Spinal cord (tissue), 9 donors: ENCODE measurements at regions not wholly inside any gene's neighbourhood (a gene's known extent, or its start where the extent isn't known, plus 50 kb on each side); places are given as distances from the start of the nearest gene placed in this dataset.

Experiments
- DNase-seq, 6 donors: peaks; one replicate each; pipeline versions ENCODE4 v3.0.0 to v3.0.0-alpha.2; 2013 to 2015; ENCODE audit warnings: low spot score in 6 of 6, low read depth in 4 of 6
- H3K27ac ChIP-seq: one replicate; pipeline ENCODE4 v1.5.1; 2013; ENCODE audit warnings: low read depth, low read length, control low read depth
- H3K27me3 ChIP-seq: one replicate; pipeline ENCODE4 v1.6.1; 2013; ENCODE audit warnings: low read length; ENCODE audit not compliant: control insufficient read depth, insufficient read depth
- H3K36me3 ChIP-seq: one replicate; pipeline ENCODE4 v1.6.1; 2013; ENCODE audit warnings: low read length; ENCODE audit not compliant: control insufficient read depth, insufficient read depth
- H3K4me1 ChIP-seq: one replicate; pipeline ENCODE4 v1.6.1; 2013; ENCODE audit warnings: low read length; ENCODE audit not compliant: control insufficient read depth, insufficient read depth
- H3K4me3 ChIP-seq: one replicate; pipeline ENCODE4 v1.5.1; 2013; ENCODE audit warnings: low read depth, low read length, control low read depth
- H3K9me3 ChIP-seq: one replicate; pipeline ENCODE4 v1.6.1; 2013; ENCODE audit warnings: low read length; ENCODE audit not compliant: control insufficient read depth, insufficient read depth
- WGBS: methylation state at CpG from one replicate; pipeline ENCODE4 v1.1.5; 2013; ENCODE audit warnings: missing lambda C conversion rate; ENCODE audit not compliant: insufficient coverage; 5-methylcytosine and 5-hydroxymethylcytosine counted together
- donor health status: healthy.

DNA sequence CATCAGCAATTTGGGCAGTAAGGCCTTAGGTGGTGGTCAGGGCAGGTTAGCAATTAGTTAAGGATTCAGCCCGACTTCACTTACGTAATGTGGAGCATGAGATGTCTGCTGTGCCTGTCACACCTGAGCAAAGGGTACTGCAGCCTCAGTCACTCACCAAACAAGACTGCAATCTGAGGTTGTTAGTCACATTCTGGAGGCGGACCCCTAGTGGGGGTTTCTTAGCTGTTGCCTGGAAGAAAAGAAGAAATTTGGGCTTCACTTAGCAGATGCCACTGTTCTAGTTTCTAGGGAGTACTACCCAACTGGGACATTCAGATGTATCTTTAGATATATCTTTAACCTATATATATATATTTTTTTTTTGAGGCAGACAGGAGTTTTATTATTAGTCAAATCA is 529.9 kb downstream of the SLC4A3 start:
- H3K27me3 ChIP-seq = no peaks in the 10 kb centered on the region
- no peak for DNase-seq
- H3K36me3 ChIP-seq = no peaks in the 10 kb centered on the region
- H3K4me1 ChIP-seq = no peaks in the 10 kb centered on the region
- no peaks in the 10 kb centered on the region for H3K9me3 ChIP-seq
- whole genome bisulfite sequencing = 92% methylated on average over 2 of the region's 3 CpGs
- no peak overlapping the region for H3K4me3 ChIP-seq
- no peak overlapping the region for H3K27ac ChIP-seq

DNA sequence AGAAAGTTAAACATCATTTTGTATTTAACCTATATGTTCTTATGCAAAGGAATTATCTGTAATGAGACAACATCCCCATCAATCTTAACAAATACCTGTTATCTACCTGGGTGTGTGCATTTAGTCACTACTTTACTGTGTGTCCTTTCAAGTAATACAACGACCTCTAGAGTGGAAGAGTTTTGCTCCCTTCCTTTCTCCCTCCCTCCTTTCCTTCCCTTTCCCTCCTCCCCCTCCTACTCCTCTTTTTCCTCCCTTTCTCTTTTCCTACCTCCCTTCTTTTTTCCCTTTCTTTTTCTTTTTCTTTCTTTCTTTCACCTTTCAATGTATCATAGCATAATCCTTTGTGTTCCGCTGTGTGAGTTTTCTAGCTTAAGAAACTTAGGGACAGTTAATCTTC is 532.3 kb downstream of the SLC4A3 start:
- Histone ChIP-seq H3K4me1 (no peaks in the 10 kb centered on the region), H3K27ac (no peak overlapping the region), H3K4me3 (no peak overlapping the region), H3K9me3 (no peaks in the 10 kb centered on the region), H3K36me3 (no peaks in the 10 kb centered on the region), H3K27me3 (no peaks in the 10 kb centered on the region)
- no peak for DNase-seq
- 100% methylated on average over 1 of the region's 2 CpGs for WGBS

DNA sequence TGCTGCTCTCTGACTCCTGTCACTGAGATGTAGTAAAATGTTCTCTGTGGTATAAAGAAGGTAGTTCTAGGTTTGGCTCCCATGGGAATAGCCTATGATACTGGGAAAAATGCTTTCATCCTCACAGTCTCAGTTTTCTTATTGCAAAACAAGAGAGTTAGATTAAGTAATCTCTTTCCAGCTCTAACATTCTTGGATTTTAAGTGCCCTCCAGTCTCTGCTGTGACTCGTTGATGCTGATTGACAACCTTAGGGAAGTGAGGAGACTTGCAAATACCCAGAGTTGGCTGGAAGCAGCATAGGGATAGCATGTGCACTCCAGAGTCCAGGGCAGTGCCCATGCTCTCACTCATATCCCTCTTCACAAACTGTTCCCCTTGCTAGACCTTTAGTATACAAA is 534.9 kb downstream of the SLC4A3 start:
- H3K4me3 ChIP-seq = no peak overlapping the region
- H3K4me1 ChIP-seq = no peaks in the 10 kb centered on the region
- WGBS = 20% methylated on average over 1 of the region's 1 CpG
- H3K27ac ChIP-seq = no peak overlapping the region
- no peak for DNase-seq
- no peaks in the 10 kb centered on the region for H3K9me3 ChIP-seq
- no peaks in the 10 kb centered on the region for H3K36me3 ChIP-seq
- no peaks in the 10 kb centered on the region for H3K27me3 ChIP-seq

- Histone ChIP-seq H3K27me3 (no peaks in the 10 kb centered on the region), H3K36me3 (no peaks in the 10 kb centered on the region), H3K4me1 (no peaks in the 10 kb centered on the region), H3K27ac (no peak overlapping the region), H3K4me3 (no peak overlapping the region), H3K9me3 (no peaks in the 10 kb centered on the region)
- WGBS = no CpG with 5 or more reads among the region's 2 CpGs
- no peak for DNase-seq
Measured at GRCh38 chr2:220163486-220163885, 536.1 kb downstream of the SLC4A3 start.

DNA sequence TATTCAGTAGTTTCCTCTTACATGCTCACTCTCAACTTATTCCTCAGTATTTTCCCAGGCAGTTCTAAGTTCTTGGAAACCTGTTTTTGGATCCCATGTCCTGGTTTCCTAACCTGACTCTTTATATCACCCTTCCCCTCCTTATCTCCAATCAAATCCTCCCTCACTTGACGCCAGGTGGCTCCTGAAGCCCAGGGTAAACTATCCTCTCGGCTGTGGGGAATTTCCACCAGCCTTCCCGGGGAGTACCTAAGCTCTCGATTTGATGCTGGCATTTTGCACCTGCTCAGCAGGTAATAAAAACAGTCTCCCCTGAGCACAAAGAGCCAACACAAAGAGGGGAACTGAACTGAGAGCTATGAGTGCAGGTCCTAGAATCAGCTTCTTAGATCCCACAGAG is 538.0 kb downstream of the SLC4A3 start:
- no peaks in the 10 kb centered on the region for H3K27me3 ChIP-seq
- no peak overlapping the region for H3K4me3 ChIP-seq
- no peak overlapping the region for H3K27ac ChIP-seq
- H3K9me3 ChIP-seq = no peaks in the 10 kb centered on the region
- WGBS = 64% methylated on average over 4 of the region's 4 CpGs
- no peaks in the 10 kb centered on the region for H3K36me3 ChIP-seq
- no peak for DNase-seq
- no peaks in the 10 kb centered on the region for H3K4me1 ChIP-seq

GRCh38 chr2:220166616-220167015 is 539.2 kb downstream of the SLC4A3 start:
- 88% methylated on average over 2 of the region's 3 CpGs for WGBS
- Histone ChIP-seq H3K27me3 (no peaks in the 10 kb centered on the region), H3K9me3 (no peaks in the 10 kb centered on the region), H3K4me1 (no peaks in the 10 kb centered on the region), H3K27ac (no peak overlapping the region), H3K4me3 (no peak overlapping the region), H3K36me3 (no peaks in the 10 kb centered on the region)
- no peak for DNase-seq

DNA sequence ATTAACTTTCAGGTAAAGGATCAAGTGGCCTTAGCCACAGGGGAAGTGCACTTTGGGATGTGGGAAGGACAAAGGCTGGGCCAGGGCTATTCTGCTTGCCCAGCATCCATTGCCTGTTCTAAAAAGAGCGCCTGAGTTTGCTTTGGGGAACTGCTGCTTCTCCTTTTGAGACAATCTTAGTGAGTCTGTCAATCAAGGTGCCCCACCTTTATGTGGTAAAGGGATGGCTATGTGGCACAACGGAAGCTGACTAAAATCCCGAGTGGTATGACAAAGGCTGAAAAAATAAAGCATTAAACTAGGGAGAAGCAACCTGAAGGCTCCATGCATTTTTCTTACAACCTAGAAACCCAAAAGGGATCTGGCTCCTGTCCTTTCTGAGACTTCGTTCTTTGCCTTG is 540.5 kb downstream of the SLC4A3 start:
- Histone ChIP-seq H3K4me1 (no peaks in the 10 kb centered on the region), H3K9me3 (no peaks in the 10 kb centered on the region), H3K27me3 (no peaks in the 10 kb centered on the region), H3K27ac (no peak overlapping the region), H3K36me3 (no peaks in the 10 kb centered on the region), H3K4me3 (no peak overlapping the region)
- no peak for DNase-seq
- 83% methylated on average over 1 of the region's 4 CpGs for WGBS

GRCh38 chr2:220168891-220169546 is 541.6 kb downstream of the SLC4A3 start:
- no peaks in the 10 kb centered on the region for H3K9me3 ChIP-seq
- no peaks in the 10 kb centered on the region for H3K36me3 ChIP-seq
- no peak for DNase-seq
- H3K27me3 ChIP-seq = no peaks in the 10 kb centered on the region
- H3K4me3 ChIP-seq = no peak overlapping the region
- WGBS = no CpG with 5 or more reads among the region's 4 CpGs
- no peak overlapping the region for H3K27ac ChIP-seq
- H3K4me1 ChIP-seq = no peaks in the 10 kb centered on the region

GRCh38 chr2:220174826-220175225 is 547.4 kb downstream of the SLC4A3 start:
- no peak overlapping the region for H3K4me3 ChIP-seq
- no peak overlapping the region for H3K27ac ChIP-seq
- no peaks in the 10 kb centered on the region for H3K4me1 ChIP-seq
- no peaks in the 10 kb centered on the region for H3K27me3 ChIP-seq
- no peak for DNase-seq
- no peaks in the 10 kb centered on the region for H3K9me3 ChIP-seq
- no peaks in the 10 kb centered on the region for H3K36me3 ChIP-seq
- whole genome bisulfite sequencing = 100% methylated on average over 2 of the region's 2 CpGs

- Histone ChIP-seq H3K4me3 (no peak overlapping the region), H3K27ac (no peak overlapping the region), H3K27me3 (no peaks in the 10 kb centered on the region), H3K9me3 (no peaks in the 10 kb centered on the region), H3K36me3 (no peaks in the 10 kb centered on the region), H3K4me1 (no peaks in the 10 kb centered on the region)
- no peak for DNase-seq
- WGBS = 100% methylated on average over 1 of the region's 2 CpGs
Measured at GRCh38 chr2:220175967-220176366, 548.5 kb downstream of the SLC4A3 start.
